HG03439 (cell line): ENCODE measurements at regions not wholly inside any gene's neighbourhood (a gene's known extent, or its start where the extent isn't known, plus 50 kb on each side); places are given as distances from the start of the nearest gene placed in this dataset.

ENCODE experiments used
- ATAC-seq: cut with Tn5 transposase; IDR thresholded peaks from one replicate; pipeline ENCODE4 v1.9.1; 2021; ENCODE audit warnings: mild to moderate bottlenecking, moderate library complexity; ENCODE audit not compliant: unreplicated experiment

GRCh38 chr4:14496969-14497368 is 505.3 kb upstream of the CPEB2 start:
- ATAC-seq = no peak

GRCh38 chr4:14504162-14504561 is 498.1 kb upstream of the CPEB2 start:
- no peak for ATAC-seq

GRCh38 chr4:14513471-14513870 is 488.8 kb upstream of the CPEB2 start:
- no peak for ATAC-seq

GRCh38 chr4:14515556-14515955 is 486.7 kb upstream of the CPEB2 start:
- no peak for ATAC-seq

- ATAC-seq = no peak
Observed at GRCh38 chr4:14518136-14518535, 484.1 kb upstream of the CPEB2 start.

- ATAC-seq = no peak
Observed at GRCh38 chr4:14520171-14520570, 482.1 kb upstream of the CPEB2 start.

GRCh38 chr4:14524276-14524675 is 478.0 kb upstream of the CPEB2 start:
- ATAC-seq = no peak

GRCh38 chr4:14528918-14529317 is 473.4 kb upstream of the CPEB2 start:
- ATAC-seq = no peak

GRCh38 chr4:14529653-14530052 is 472.6 kb upstream of the CPEB2 start:
- no peak for ATAC-seq

GRCh38 chr4:14532436-14532835 is 469.8 kb upstream of the CPEB2 start:
- no peak for ATAC-seq

GRCh38 chr4:14539246-14539645 is 463.0 kb upstream of the CPEB2 start:
- no peak for ATAC-seq

- no peak for ATAC-seq
Observed at GRCh38 chr4:14545163-14545562, 457.1 kb upstream of the CPEB2 start.

GRCh38 chr4:14545807-14546206 is 456.5 kb upstream of the CPEB2 start:
- ATAC-seq = no peak

- no peak for ATAC-seq
Observed at GRCh38 chr4:14552119-14552518, 450.2 kb upstream of the CPEB2 start.

GRCh38 chr4:14559646-14560045 is 442.6 kb upstream of the CPEB2 start:
- no peak for ATAC-seq

GRCh38 chr4:14560577-14560976 is 441.7 kb upstream of the CPEB2 start:
- no peak for ATAC-seq

GRCh38 chr4:14562901-14563300 is 439.4 kb upstream of the CPEB2 start:
- ATAC-seq = no peak

GRCh38 chr4:14564281-14564680 is 438.0 kb upstream of the CPEB2 start:
- no peak for ATAC-seq

- no peak for ATAC-seq
Observed at GRCh38 chr4:14566518-14566917, 435.8 kb upstream of the CPEB2 start.

GRCh38 chr4:14568351-14568750 is 433.9 kb upstream of the CPEB2 start:
- ATAC-seq = no peak

GRCh38 chr4:14575289-14575688 is 427.0 kb upstream of the CPEB2 start:
- ATAC-seq = no peak

GRCh38 chr4:14575919-14576318 is 426.4 kb upstream of the CPEB2 start:
- ATAC-seq = no peak

GRCh38 chr4:14580061-14580460 is 422.2 kb upstream of the CPEB2 start:
- ATAC-seq = no peak

GRCh38 chr4:14581741-14582140 is 420.5 kb upstream of the CPEB2 start:
- no peak for ATAC-seq
